GM19452 (cell line): ENCODE measurements at regions not wholly inside any gene's neighbourhood (a gene's known extent, or its start where the extent isn't known, plus 50 kb on each side); places are given as distances from the start of the nearest gene placed in this dataset.

Experiments used
- ATAC-seq: cut with Tn5 transposase; IDR thresholded peaks from one replicate; pipeline ENCODE4 v1.9.1; 2021; ENCODE audit not compliant: unreplicated experiment

DNA sequence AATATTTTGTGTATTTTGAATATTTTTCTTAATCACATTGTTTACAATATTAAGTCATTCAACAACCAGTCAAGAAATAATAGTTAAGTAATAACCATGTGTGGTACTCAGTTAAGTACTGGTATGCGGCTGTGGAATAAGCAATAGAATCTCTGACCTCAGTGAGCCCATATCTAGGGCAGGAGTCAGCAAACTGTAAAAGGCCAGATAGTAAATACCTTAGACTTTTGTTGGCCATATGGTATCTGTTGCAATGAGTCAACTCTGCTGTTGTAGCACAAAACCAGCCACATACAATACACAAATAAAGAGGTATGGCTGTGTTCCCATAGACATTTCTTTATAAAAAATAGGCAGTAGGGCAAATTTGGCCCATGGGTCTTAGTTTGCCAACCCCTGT is 311.6 kb upstream of the SEMA3A start:
- ATAC-seq = no peak

DNA sequence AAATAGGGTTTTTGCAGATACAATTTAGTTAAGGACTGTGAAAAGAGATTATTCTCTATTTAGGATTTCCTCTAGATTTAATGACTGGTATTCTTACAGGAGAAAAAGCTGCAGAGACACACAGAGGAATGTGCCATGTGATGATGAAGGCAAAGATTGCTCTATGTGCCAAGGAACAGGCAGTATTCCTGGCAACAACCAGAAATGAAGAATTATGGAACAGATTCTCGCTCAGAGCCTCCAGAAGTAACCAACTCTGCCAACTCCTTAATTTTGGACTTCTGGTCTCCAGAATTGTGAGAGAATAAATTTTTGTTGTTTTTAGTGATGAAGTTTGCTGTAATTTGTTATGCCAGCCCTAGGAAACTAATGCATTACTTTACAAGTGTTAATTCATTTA is 307.6 kb upstream of the SEMA3A start:
- no peak for ATAC-seq

DNA sequence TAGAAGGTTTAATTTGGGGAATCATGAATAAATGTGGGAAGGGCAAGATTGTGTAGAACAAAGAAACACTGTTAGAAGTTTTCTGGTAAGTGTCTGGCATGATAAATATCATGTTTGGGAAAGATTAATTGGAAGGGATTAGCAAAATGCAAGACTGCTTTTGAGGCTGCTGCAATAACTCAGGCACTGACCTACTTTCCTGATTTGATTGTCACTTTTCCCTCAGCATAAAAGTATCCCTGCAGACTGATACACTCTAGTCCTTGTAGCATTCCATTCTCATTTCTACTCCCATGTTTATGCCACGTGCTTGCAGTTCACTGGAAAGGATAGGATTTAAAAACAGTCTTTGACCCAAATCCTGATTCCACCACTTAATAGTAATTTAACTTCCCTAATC is 303.3 kb upstream of the SEMA3A start:
- ATAC-seq = no peak

DNA sequence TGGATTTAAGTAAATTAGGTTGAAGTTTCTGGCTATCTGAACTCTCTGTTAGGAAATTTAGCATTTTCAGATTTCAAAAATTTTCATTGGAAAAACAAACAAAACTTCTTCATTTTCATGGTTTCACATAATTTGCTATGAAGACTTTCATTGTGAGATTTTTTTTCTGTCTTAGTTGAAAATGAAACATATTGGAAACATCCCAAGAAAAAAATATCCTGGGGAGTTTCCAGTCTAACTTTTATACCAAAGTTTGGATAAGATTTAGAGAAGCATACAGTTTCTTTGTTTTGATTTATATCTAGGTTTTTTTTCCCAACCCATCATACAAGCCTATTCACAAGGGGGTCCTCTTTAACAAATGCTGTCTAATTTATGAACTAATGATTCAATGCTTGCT is 300.5 kb upstream of the SEMA3A start:
- no peak for ATAC-seq

DNA sequence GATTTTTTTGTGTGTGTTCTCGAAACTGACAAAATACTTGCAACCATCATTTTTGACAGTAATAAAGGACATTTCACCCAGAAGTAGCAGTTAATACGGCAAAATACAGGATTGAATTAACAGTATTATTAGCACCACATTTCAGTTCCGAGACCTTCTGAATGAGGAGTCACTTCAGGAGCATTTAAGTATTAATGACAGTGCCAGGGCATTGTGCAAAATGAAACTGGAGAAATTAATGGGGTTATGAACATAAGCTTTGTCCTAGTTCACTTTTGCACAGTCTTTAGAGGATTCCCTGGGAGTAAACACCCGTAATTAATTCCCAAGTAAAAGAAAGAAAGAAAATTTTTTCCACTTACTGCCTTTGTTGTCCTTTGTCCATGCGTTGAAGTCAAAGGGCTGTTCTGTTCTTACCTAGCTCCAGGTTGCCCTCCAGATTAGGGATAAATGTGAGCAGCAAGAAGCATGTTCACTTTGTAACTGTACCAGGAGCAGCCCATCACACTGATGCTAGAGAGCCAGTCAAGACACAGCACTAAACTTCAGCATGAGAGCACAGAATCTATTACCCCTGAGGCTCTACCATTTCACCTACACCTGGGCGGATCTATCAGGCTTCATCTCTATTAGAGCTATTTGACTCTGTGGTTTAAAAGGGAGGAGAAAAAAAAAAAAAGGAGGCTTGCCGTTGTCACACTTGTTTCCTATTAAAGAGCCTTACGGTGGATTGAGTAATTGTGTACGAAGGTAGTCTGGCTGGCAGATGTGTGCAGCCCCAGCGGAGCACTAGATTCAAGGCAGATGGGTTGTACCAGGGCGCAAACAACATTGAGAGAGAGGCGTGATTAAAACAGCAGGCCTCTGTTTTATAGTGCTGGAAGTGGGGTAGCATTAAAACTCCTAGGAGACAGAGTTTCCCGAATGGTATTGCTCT is 297.8 kb upstream of the SEMA3A start:
- ATAC-seq = no peak

DNA sequence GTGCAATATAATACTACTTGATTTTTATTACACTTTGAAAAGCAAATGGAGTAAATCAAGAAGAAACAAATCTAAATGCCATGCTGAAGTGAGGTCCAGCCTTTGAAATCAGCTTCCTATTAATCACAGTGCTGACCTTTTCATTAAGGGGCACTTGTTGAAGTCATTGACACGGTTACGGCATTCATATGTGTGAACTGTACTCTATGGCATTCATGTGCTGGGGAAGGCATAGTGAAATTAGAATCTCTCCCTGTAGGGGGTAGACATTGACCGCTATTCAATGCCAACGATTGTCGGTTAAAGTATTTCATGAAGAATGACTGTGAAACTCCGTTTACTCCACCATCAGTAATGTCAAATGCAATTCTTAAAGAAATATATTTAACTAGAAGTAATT is 296.1 kb upstream of the SEMA3A start:
- no peak for ATAC-seq

DNA sequence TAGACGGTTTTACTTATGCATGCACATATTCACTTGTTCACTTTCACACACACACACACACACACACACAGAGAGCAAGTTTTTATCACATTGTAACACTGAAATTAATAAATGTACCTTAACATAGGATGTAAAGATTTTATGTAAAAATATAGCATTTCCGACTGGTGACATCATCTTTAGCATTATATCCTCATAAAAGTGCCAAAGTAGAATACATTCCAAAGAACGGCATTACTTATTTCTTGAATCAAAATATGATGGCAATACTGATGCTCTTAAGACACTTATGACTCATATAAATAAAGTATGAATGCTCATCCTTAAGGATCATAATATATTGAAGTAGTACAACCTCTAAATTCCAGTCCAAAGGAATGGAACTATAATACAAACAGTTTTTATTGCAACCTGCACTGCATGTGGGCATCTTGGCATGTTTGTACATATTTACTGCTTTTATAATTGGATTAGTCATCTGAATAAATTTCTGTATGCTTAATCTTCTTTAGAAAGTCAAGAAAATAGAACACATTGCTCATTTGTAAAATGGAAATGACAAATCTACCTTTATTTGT is 290.0 kb upstream of the SEMA3A start:
- no peak for ATAC-seq

DNA sequence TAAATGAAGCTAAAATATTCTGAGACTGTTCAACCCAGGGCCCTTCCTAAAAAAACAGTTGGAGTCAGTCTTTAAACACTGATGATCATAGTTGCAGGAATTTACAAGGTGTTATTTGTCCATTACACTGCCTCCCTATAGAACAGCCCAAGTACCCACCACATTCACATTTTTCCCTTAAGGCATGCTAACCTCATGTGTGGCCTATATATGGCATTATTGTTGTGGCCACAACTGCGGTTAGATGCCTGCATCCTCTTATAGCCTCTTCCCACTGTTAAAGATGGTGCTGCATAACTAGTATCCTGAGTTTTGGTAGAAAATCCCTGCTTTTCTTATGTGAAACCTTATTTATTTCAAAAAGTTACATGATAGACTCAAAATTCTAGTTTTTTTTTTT is 287.9 kb upstream of the SEMA3A start:
- no peak for ATAC-seq

DNA sequence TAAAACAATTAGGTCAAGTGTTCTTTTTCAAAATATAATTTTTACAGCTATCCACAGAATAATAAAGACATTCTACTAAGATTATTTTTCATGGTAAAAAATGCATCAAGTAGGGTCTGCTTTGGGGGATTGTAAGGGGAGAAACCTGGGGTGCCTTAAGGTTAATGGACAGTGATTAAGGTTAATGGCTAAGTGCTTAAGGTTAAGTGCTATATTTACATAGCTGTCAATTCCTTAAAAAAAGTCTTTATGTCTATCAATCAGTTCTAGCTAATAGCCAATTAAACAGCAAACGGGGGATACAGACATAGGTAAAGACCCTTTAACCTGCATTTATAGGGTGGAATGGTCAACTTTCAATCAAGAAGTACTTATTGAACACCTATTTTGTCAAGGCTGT is 284.5 kb upstream of the SEMA3A start:
- ATAC-seq = no peak

DNA sequence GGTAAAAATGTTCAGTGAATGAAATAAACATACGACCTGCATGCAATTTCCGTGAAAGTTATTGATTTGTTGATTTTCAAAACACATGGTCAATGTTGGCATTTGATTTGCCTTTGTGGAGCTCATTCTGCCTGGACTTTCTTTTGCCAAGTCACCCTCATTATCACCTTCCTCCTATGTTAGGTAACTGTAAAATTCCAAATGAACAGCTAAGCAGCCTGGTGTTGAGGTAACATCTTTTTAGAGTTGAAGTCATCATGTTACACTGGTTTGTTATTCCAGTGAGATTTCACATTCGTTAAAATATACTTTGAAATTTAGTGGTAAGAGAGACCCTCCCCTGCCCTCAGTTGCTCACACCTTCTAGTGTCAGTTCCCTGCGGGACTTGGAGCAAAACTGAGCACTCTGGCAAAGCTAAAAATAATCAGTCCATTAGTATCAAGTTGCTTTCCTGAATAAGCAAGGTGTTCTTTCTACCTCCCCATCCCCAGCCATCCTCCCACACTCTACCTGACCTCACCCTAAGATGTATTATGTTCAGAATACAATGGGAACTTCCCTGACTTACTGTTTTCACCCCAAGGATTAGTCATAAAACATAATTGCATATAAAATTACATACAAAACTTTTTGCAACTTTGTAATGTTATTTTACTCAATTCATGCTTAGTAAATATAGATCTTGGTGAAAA is 283.3 kb upstream of the SEMA3A start:
- no peak for ATAC-seq

DNA sequence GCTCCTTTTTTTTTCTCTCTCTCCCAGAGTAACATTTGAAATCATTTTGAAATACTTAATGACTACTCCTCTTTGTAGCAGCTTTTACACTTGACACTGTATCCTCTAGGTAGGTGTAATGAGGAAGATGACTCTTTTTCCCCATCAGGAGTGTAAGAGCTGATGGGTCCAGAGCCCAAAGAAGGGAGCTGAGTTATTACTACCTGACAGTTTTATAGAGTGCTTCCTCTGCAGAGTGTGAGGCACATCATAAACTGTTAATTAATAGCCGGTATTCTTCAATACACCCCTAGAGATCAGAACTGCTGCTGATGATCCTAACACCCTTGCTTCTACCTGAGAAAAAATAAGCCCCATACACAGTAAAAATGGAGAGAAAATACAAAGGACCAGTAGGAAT is 279.8 kb upstream of the SEMA3A start:
- ATAC-seq = no peak

DNA sequence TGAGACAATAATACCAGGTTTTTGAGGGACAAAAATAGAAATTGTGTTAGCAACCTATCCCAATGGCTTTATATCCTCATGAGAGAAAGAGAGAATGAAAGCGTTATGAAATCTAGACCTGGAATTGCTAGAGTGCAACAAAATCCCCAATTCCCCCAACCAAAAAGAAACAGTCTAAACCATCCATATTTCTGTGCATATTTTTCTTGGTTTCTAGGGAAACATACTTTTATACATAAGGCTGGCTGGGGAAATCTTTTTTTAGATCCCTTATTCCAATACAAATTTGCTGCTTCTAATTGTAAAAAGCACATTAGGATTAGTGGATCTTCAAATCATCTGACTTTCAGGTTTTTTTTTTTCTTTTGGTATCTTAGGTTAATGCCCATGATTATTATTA is 277.0 kb upstream of the SEMA3A start:
- no peak for ATAC-seq

DNA sequence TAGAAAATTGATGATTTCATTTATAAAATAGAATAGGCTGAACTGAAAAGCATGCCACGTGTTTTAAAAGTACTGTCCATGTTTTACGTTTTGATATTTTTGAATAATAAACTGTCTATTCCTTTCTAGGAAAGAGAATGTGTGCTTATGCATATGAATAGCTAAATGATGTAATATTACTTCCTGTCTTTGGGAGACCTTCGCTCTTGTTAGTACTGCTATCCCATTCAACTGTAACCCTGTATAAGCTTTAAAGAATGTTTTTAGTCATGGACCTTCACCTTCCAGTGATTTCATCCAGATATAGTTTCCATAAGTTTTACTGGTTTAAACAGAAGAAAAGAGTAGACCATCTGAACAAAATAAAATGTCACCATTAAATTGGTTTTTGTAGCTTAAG is 274.4 kb upstream of the SEMA3A start:
- ATAC-seq = no peak

DNA sequence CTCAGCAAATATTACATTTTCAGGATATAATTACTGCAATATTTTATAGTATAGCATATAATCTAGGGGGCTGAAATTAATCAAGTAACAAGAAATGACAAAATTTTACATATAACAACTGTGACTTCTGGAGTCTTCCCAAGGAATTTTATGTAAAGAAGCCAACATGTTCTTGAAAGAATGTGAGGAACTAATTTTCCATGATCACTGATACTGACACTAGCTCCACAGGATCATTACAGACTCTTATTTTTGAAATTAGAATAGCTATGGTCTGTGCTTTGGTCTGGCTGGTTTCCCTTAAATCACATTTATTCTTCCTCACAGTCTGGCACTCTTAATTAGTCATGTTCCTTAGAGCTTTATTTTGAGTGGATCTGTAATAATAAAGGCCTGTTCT is 267.7 kb upstream of the SEMA3A start:
- ATAC-seq = no peak

DNA sequence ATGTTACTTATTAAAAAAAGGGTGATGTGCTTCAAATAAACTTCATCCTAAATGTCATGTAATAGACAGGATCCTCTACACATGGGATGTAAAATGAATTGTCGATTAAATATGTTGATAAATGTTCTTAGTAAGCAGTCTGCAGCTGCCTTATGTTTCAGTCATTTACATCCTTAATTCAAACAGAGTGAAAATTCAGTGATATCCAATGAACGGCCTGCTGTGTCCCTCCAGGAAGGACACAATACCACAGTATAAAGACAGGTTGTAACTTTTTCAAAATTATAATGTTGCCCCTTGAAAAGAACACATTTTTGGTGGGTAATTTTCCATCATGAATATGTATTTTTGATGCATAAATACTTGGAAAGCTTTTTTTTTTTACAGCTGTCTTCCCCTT is 266.5 kb upstream of the SEMA3A start:
- no peak for ATAC-seq

DNA sequence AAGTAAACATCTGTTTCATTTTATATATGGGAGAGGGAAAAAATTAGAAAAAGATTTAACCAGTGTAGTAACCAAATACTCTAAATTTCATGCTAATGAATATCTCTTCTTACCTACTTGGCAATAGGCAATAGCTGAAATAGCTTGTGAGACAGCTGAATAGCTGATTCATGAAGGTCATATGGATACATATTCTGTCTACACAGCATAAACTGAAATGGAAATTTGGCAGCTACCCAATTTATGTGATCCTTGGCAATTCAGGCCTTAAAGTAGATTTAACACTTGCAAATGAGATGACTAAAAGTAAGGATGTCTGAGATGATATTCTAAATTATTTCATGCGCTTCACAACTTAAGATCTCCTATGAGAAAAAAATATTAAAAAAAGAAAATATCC is 261.2 kb upstream of the SEMA3A start:
- no peak for ATAC-seq

DNA sequence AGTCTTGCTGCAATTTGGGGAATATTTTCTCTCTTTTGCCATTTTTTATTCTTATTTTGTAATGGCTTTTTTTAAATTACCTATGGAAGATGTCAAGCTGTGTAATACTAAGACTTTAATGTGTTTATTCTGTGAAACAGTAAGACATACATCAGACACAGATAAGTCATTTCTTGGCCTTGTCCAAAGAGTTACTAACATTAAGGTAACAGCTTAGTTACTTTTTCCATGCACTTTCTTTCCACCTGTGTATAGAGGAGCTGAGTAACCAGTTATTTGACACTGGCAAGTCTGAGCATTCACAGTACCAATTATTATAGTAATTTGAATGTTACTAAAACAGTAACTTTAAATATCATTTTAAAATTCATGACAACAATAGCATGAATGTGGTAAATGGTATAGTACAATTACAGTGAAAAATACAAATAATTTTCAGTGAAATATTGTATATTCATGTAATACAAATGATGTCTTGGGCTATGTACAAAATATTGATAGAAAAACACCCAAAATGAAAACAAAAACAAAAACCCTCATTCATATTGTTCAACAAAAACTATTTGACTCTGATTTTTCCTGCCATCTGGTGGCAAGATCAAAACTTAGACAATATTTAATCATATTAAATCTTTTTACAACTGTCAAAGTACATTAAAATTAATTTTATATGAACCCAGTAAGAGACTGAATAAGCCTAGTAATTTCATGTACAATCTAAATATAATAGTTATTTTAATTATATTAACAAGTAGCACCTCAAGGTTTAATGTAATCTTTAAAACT is 259.8 kb upstream of the SEMA3A start:
- ATAC-seq = no peak

DNA sequence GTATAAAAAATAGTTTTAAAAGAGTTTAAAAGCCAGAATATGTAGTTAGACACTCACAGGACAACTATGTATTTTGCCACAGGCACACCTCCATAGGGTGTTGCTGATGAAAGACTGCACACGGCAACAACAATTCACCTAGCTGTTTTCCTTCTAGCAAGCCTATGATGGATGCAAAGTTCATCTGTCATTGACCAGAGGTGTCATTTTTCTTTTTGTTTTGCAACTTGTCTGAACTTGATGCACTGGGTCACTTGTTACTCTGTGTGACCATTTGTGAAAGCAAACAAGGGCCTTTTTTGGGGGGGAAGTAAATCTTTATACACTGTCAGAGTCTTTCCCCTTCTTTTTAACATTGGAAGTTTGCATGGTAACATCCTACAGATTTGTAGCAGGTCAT is 258.0 kb upstream of the SEMA3A start:
- no peak for ATAC-seq

DNA sequence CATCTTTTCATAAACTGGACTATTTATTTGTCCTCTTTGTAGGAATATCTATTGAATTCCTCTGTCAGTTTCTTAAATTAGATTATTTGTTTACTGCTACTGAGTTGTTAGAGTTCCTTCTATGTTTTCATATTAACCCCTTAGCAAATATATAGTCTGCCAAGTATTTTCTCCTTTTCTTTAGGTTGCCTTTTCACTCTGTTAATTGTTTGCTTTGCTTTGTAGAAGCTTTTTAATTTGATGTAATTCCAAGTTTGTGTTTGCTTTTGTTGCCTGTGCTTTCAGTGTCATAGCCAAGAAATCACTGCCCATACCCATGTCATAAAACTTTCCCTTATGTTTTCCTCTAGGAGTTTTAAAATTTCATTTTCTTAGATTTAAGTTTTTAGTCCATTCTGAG is 256.2 kb upstream of the SEMA3A start:
- ATAC-seq = no peak

DNA sequence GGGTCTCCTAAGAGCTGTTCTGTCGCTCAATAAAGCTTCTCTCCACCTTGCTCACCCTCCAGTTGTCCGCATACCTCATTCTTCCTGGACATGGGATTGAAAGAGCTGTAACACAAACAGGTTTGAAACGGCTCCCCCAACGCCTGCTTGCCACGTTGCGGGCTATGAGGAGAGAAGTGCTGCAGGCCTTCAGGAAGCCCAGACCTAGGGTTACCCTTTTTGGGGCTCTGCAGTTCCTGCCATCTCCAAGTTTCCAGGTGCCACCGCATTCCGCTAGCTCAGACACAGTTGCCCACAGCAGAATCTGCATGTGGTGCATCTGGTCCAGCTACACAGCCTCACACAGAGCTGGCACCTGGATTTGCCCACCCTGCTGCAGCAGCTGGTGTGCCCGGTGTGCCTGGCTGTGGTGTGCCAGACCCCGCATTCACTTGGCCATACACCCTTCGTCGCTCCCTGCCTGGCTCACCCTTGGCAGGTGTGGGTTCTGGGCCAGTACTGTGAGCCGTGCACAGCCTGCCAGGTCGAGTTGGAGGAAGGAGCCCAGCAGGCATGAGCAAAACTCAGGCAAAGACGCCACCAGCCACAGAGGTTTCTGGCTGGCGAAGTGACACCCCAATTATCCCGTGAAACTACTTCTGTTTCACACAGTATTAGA is 253.2 kb upstream of the SEMA3A start:
- ATAC-seq = no peak

DNA sequence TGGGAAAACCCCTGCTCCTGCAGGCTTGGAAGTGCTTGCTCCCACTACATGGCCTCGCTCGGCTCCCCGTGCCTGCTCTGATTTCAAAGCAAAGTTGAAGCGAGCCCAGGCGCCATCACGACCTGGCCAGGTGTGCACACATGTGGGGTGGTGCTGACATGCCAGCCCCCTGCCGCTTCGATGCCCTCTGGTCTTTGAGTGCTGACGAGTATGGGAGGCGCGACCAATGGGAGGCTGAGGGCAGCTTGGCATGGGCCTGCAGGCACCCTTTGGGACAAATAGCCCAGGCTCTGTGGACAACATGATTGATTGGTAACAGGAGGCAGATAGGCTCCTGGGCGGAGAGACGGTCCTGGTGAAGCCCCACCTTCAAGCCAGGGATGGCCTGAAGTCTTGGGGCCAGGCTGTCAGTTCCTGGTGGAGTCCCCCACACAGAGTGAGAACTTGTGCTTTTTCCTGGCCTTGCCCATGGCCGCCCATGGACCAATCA is 252.4 kb upstream of the SEMA3A start:
- ATAC-seq = no peak
